ENCODE measurements at regions not wholly inside any gene's neighbourhood (a gene's known extent, or its start where the extent isn't known, plus 50 kb on each side); places are given as distances from the start of the nearest gene placed in this dataset.

- H3K27ac ChIP-seq, result no peak overlapping the region
- no peaks in the 10 kb centered on the region for H3K27me3 ChIP-seq (ENCODE audit: insufficient read depth in 3 of 3, low read length in 2 of 3)
- intact Hi-C loops (cut with DNase I), result no loop called here
- no peaks in the 10 kb centered on the region for H3K9me3 ChIP-seq
- DNase-seq (no peak), ATAC-seq (no peak)
- WGBS, 3 donors, result 83 to 86% (median 85%) methylated on average over 4 of the region's 4 CpGs
- no peak for TF ChIP-seq CTCF (IDR thresholded peaks at IDR 0.05)
- peaks cover 4% of the 10 kb centered on the region for H3K4me1 ChIP-seq
- H3K36me3 ChIP-seq (ENCODE audit: insufficient read depth in 1 of 2, low read depth in 1 of 2), result no peaks in the 10 kb centered on the region
- H3K4me3 ChIP-seq, result no peak overlapping the region
These were observed 336.9 kb downstream of the BCL11A start for GRCh38 chr2:60216452-60216995.

- ATAC-seq, result no peak
- Histone ChIP-seq H3K4me1 (peaks cover 4% of the 10 kb centered on the region), H3K9me3 (no peaks in the 10 kb centered on the region), H3K4me3 (no peak overlapping the region), H3K36me3 (ENCODE audit: insufficient read depth in 1 of 2, low read depth in 1 of 2) (no peaks in the 10 kb centered on the region), H3K27ac (no peak overlapping the region), H3K27me3 (ENCODE audit: insufficient read depth in 3 of 3, low read length in 2 of 3) (no peaks in the 10 kb centered on the region)
- 61 to 63% (median 62%) methylated on average over 17 of the region's 17 CpGs for WGBS, 3 donors
- TF ChIP-seq CTCF (IDR thresholded peaks at IDR 0.05), result no peak
- DNase-seq, result no peak
- intact Hi-C loops (cut with DNase I), result no loop called here
These were observed 338.0 kb downstream of the BCL11A start for GRCh38 chr2:60215386-60215901.

GRCh38 chr2:60214626-60214875 is 338.9 kb downstream of the BCL11A start:
- intact Hi-C loops (cut with DNase I), result loop anchor here in 1 of 2 donors (5.0 kb wide), 1 partner anchor 338 kb away; the partner anchor contains the start of gene BCL11A
- no peak for ATAC-seq
- no peak for TF ChIP-seq CTCF (IDR thresholded peaks at IDR 0.05)
- Histone ChIP-seq H3K4me1 (peaks cover 4% of the 10 kb centered on the region), H3K9me3 (no peaks in the 10 kb centered on the region), H3K4me3 (no peak overlapping the region), H3K27me3 (ENCODE audit: insufficient read depth in 3 of 3, low read length in 2 of 3) (no peaks in the 10 kb centered on the region), H3K27ac (no peak overlapping the region), H3K36me3 (ENCODE audit: insufficient read depth in 1 of 2, low read depth in 1 of 2) (no peaks in the 10 kb centered on the region)
- no peak for DNase-seq

GRCh38 chr2:60213865-60214625 is 339.4 kb downstream of the BCL11A start:
- Histone ChIP-seq H3K9me3 (no peaks in the 10 kb centered on the region), H3K4me3 (no peak overlapping the region), H3K27me3 (ENCODE audit: insufficient read depth in 3 of 3, low read length in 2 of 3) (no peaks in the 10 kb centered on the region), H3K36me3 (ENCODE audit: insufficient read depth in 1 of 2, low read depth in 1 of 2) (no peaks in the 10 kb centered on the region), H3K4me1 (peaks cover 4% of the 10 kb centered on the region), H3K27ac (no peak overlapping the region)
- no peak for TF ChIP-seq CTCF (IDR thresholded peaks at IDR 0.05)
- intact Hi-C loops (cut with DNase I), result loop anchor here in 1 of 2 donors (5.0 kb wide), 1 partner anchor 338 kb away; the partner anchor contains the start of gene BCL11A
- 62 to 67% (median 63%) methylated on average over 16 of the region's 16 CpGs for WGBS, 3 donors
- peak in 1 of 2 donors; percentile 22 for DNase-seq
- ATAC-seq, result peak in 3 of 4 donors; percentile 61 to 64 (median 62)
